HUES6 (cell line): ENCODE measurements at regions not wholly inside any gene's neighbourhood (a gene's known extent, or its start where the extent isn't known, plus 50 kb on each side); places are given as distances from the start of the nearest gene placed in this dataset.
"Not testable (repeated sequence)": the region's sequence is repeated elsewhere in the genome, so short reads cannot be mapped to it uniquely, and the experiment has no call there.

Experiments used
- H3K27ac ChIP-seq: 2 replicates; pipeline ENCODE4 v1.7.0; 2013; ENCODE audit warnings: low read depth, mild to moderate bottlenecking, low read length, inconsistent platforms
- H3K27me3 ChIP-seq: 2 replicates; pipeline ENCODE4 v1.6.1; 2013; ENCODE audit warnings: low read length; ENCODE audit not compliant: control insufficient read depth, insufficient read depth
- H3K36me3 ChIP-seq: 2 replicates; pipeline ENCODE4 v1.6.1; 2013; ENCODE audit warnings: low read length; ENCODE audit not compliant: control insufficient read depth, insufficient read depth
- H3K4me1 ChIP-seq: 2 replicates; pipeline ENCODE4 v1.6.1; 2013; ENCODE audit warnings: low read length; ENCODE audit not compliant: control insufficient read depth, insufficient read depth
- H3K4me3 ChIP-seq: 2 replicates; pipeline ENCODE4 v1.5.1; 2013; ENCODE audit warnings: low read depth, low read length
- H3K9ac ChIP-seq: one replicate; pipeline ENCODE4 v1.6.1; 2013; ENCODE audit warnings: mild to moderate bottlenecking, low read length
- H3K9me3 ChIP-seq: 2 replicates; pipeline ENCODE4 v1.6.1; 2013; ENCODE audit warnings: low read depth, low read length; ENCODE audit not compliant: control insufficient read depth, insufficient read depth

GRCh38 chr10:9848278-9848677 lies 1169.4 kb upstream of the CELF2 start:
- Histone ChIP-seq H3K27ac (no peak overlapping the region), H3K4me3 (no peak overlapping the region), H3K9me3 (peaks cover 29% of the 10 kb centered on the region), H3K27me3 (no peaks in the 10 kb centered on the region), H3K4me1 (peaks cover 3% of the 10 kb centered on the region; the same call in 1 of the 2 replicates), H3K9ac (no peak overlapping the region), H3K36me3 (no peaks in the 10 kb centered on the region)

DNA sequence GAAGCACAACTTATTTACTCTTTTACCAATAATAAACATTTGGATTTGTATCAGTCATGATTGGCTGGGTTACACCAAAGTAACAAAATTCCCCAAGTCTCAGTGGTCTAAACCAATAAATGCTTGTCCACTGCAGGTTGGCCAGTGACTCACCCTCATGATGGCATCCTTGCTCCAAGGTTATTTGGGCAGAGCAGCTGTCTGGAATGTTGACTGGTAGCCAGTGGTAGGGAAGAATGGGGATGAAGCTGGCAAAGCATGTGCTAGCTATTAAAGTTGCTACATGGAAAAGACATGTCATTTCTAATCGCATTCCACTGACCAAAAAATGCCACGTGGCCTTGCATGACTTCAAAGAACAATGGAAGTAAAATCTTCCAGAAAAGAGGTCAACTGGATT lies 1168.7 kb upstream of the CELF2 start:
- no peak overlapping the region for H3K9ac ChIP-seq

DNA sequence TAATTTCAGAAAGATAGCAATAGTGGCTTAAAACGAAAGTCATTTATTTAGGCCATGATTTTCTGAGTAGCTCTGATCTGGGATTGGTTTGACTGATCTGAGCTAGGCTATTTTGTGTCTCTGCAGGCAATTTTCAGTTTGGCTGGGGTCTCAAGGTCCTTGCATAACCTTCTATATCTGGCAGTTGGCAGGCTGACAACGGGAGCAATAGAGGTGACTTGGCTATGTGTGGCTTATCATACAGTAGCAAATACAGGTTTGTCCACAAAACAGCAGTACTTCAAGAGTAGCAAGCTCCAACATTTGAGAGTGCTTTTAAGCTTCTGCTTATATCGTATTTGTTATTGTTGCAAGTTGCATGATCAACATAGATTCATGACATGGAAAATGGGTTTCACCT lies 1167.3 kb upstream of the CELF2 start:
- Histone ChIP-seq H3K27me3 (no peaks in the 10 kb centered on the region), H3K4me1 (peaks cover 2% of the 10 kb centered on the region; the same call in 1 of the 2 replicates), H3K36me3 (no peaks in the 10 kb centered on the region), H3K9ac (no peak overlapping the region), H3K27ac (no peak overlapping the region), H3K4me3 (no peak overlapping the region), H3K9me3 (peaks cover 18% of the 10 kb centered on the region)

More for the DNA sequence above, 1168.7 kb upstream of the CELF2 start:
- Histone ChIP-seq H3K27me3 (no peaks in the 10 kb centered on the region), H3K4me3 (no peak overlapping the region), H3K27ac (no peak overlapping the region), H3K9me3 (peaks cover 32% of the 10 kb centered on the region), H3K4me1 (peaks cover 3% of the 10 kb centered on the region; the same call in 1 of the 2 replicates), H3K36me3 (no peaks in the 10 kb centered on the region)

- no peaks in the 10 kb centered on the region for H3K36me3 ChIP-seq
- H3K4me3 ChIP-seq = no peak overlapping the region
- no peak overlapping the region for H3K9ac ChIP-seq
- H3K9me3 ChIP-seq = peaks cover 23% of the 10 kb centered on the region
- no peaks in the 10 kb centered on the region for H3K27me3 ChIP-seq
- H3K27ac ChIP-seq = no peak overlapping the region
- no peaks in the 10 kb centered on the region for H3K4me1 ChIP-seq
These were observed 1165.9 kb upstream of the CELF2 start for GRCh38 chr10:9851808-9852207.

GRCh38 chr10:9853405-9854355 lies 1164.0 kb upstream of the CELF2 start:
- no peak overlapping the region for H3K9ac ChIP-seq
- no peaks in the 10 kb centered on the region for H3K36me3 ChIP-seq
- H3K4me3 ChIP-seq = no peak overlapping the region
- no peaks in the 10 kb centered on the region for H3K27me3 ChIP-seq
- no peaks in the 10 kb centered on the region for H3K4me1 ChIP-seq
- no peak overlapping the region for H3K27ac ChIP-seq
- peaks cover 23% of the 10 kb centered on the region for H3K9me3 ChIP-seq

DNA sequence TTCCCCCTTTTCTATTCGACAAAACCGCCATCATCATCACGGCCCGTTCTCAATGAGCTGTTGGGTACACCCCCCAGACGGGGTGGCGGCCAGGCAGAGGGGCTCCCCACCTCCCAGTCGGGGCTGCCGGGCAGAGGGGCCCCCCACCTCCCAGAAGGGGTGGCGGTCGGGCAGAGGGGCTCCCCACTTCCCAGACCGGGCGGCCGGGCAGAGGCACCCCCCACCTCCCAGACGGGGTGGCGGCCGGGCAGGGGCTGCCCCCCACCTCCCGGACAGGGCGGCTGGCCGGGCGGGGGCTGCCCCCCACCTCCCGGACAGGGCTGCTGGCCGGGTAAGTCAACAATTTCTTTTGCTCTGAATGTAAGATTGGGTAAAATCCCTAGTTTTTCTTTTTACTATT lies 1162.2 kb upstream of the CELF2 start:
- not testable (repeated sequence) for H3K27ac ChIP-seq, H3K9ac ChIP-seq, H3K4me3 ChIP-seq, H3K4me1 ChIP-seq, H3K36me3 ChIP-seq, H3K27me3 ChIP-seq
- peaks cover 20% of the 10 kb centered on the region for H3K9me3 ChIP-seq

GRCh38 chr10:9858816-9859215 lies 1158.9 kb upstream of the CELF2 start:
- H3K36me3 ChIP-seq = no peaks in the 10 kb centered on the region
- no peaks in the 10 kb centered on the region for H3K4me1 ChIP-seq
- no peak overlapping the region for H3K27ac ChIP-seq
- no peak overlapping the region for H3K9ac ChIP-seq
- H3K9me3 ChIP-seq = peaks cover 5% of the 10 kb centered on the region
- H3K4me3 ChIP-seq = no peak overlapping the region
- H3K27me3 ChIP-seq = no peaks in the 10 kb centered on the region

DNA sequence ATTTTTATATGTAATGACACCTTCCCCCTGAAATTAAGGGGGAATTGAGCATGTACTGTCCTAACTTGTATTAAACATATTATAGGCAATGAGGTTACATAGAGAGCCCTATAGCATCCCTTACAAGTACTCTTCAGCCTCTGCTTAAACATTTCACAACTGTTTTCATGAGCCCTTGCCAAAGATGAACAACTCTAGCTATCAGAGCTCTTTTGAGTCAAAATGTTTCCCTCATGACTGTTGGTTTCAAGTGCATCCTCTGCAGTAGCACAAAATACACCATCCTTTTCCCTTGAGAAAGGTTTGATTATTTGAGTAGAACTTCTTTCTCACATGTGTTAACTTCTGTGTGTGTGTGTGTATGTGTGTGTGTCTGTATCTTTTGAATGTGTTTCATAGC lies 1157.6 kb upstream of the CELF2 start:
- Histone ChIP-seq H3K9ac (no peak overlapping the region), H3K9me3 (peaks cover 5% of the 10 kb centered on the region), H3K27ac (no peak overlapping the region), H3K36me3 (no peaks in the 10 kb centered on the region), H3K4me3 (no peak overlapping the region), H3K27me3 (no peaks in the 10 kb centered on the region), H3K4me1 (no peaks in the 10 kb centered on the region)

DNA sequence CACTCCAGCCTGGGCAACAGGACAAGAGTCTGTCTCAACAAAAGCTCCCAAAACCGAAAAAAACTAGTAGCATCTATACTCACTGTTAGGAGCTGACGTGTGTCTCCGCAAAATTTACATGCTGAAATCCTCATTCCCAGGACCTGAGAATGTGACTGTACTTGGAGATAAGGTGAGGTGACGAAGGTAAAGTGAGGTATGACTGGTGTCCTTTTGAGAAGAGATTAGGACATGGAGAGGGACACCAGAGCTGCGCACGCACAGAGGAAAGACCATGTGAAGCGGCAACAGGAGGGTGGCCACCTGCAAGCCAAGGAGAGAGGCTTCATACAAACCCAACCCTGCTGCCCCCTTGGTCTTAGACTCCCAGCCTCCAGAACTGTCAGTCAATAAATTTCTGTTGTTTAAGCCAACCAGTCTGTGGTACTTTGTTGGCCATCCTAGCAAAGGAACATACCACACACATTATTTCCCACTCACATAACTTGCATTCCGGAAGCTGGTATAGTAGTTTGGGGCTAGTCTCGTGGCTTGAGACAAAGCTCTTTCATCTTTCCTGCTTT lies 1154.0 kb upstream of the CELF2 start:
- Histone ChIP-seq H3K9ac (no peak overlapping the region), H3K36me3 (no peaks in the 10 kb centered on the region), H3K27me3 (no peaks in the 10 kb centered on the region), H3K9me3 (no peaks in the 10 kb centered on the region), H3K4me3 (no peak overlapping the region), H3K27ac (no peak overlapping the region), H3K4me1 (no peaks in the 10 kb centered on the region)

DNA sequence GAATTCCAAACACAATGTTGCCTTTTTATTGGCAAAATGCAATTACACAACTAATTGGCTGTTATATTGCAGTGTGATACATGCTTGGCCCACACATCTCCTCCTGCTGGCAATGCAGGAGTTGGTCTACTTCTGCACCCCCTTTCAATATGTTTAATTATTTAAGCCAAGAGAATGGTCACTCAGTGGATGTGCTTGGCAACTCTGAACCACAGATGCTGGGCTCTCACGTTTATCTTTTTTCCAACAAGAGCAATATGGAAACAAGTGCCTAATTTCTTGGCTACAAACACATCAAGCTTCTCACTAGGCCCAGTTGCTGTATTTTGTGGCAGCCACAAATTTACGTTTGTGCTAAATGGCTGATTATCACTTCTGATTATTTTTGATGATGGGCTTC lies 1149.2 kb upstream of the CELF2 start:
- Histone ChIP-seq H3K27ac (no peak overlapping the region), H3K27me3 (no peaks in the 10 kb centered on the region), H3K36me3 (no peaks in the 10 kb centered on the region), H3K4me3 (no peak overlapping the region), H3K9ac (no peak overlapping the region), H3K9me3 (no peaks in the 10 kb centered on the region), H3K4me1 (no peaks in the 10 kb centered on the region)

GRCh38 chr10:9869205-9869604 lies 1148.5 kb upstream of the CELF2 start:
- H3K4me3 ChIP-seq = no peak overlapping the region
- H3K9ac ChIP-seq = no peak overlapping the region
- no peaks in the 10 kb centered on the region for H3K4me1 ChIP-seq
- no peaks in the 10 kb centered on the region for H3K9me3 ChIP-seq
- no peak overlapping the region for H3K27ac ChIP-seq
- no peaks in the 10 kb centered on the region for H3K36me3 ChIP-seq
- no peaks in the 10 kb centered on the region for H3K27me3 ChIP-seq
